GM23338 (cell line): ENCODE measurements at regions not wholly inside any gene's neighbourhood (a gene's known extent, or its start where the extent isn't known, plus 50 kb on each side); places are given as distances from the start of the nearest gene placed in this dataset.

Experiments
- ATAC-seq: fragments of 200-7000 bp; cut with Tn5 transposase; 3 replicates; pipeline ENCODE4 v1.9.1; 2020
- DNase-seq: peaks from one replicate; pipeline ENCODE4 v3.0.0-alpha.2; 2015; ENCODE audit warnings: low spot score
- H2AFZ ChIP-seq: fragments of 200-600 bp; sonication (generic); 2 replicates; pipeline ENCODE4 v1.8.0; 2016; ENCODE audit warnings: antibody characterized with exemption, mild to moderate bottlenecking, moderate library complexity
- H3F3A ChIP-seq: fragments of 200-600 bp; sonication (generic); replicated peaks from 2 replicates; pipeline ENCODE4 v1.8.0; 2017; ENCODE audit warnings: antibody characterized with exemption, mixed run types, low read depth
- H3K27ac ChIP-seq: fragments of 200-600 bp; sonication (generic); 2 replicates; pipeline ENCODE4 v1.6.1; 2016; ENCODE audit warnings: low read depth
- H3K27me3 ChIP-seq: fragments of 200-600 bp; sonication (generic); 2 replicates; pipeline ENCODE4 v1.8.0; 2016; ENCODE audit warnings: mild to moderate bottlenecking, mixed run types, moderate library complexity; ENCODE audit not compliant: insufficient read depth
- H3K36me3 ChIP-seq: fragments of 200-600 bp; sonication (generic); 2 replicates; pipeline ENCODE4 v1.8.0; 2016; ENCODE audit warnings: mild to moderate bottlenecking; ENCODE audit not compliant: insufficient read depth
- H3K4me1 ChIP-seq: fragments of 200-600 bp; sonication (generic); 2 replicates; pipeline ENCODE4 v1.8.0; 2016; ENCODE audit warnings: mild to moderate bottlenecking, moderate library complexity; ENCODE audit not compliant: insufficient read depth
- H3K4me2 ChIP-seq: fragments of 200-600 bp; sonication (generic); 2 replicates; pipeline ENCODE4 v1.7.1; 2017; ENCODE audit warnings: mixed run types
- H3K4me3 ChIP-seq: fragments of 200-600 bp; sonication (generic); 2 replicates; pipeline ENCODE4 v1.6.1; 2016; ENCODE audit warnings: mixed run types
- H3K79me2 ChIP-seq: fragments of 200-600 bp; sonication (generic); replicated peaks from 2 replicates; pipeline ENCODE4 v1.8.0; 2017; ENCODE audit warnings: mild to moderate bottlenecking; ENCODE audit not compliant: insufficient read depth
- H3K9me2 ChIP-seq: fragments of 200-600 bp; sonication (generic); 2 replicates; pipeline ENCODE4 v1.8.0; 2017; ENCODE audit not compliant: insufficient read depth
- H4K20me1 ChIP-seq: fragments of 200-600 bp; sonication (generic); replicated peaks from 2 replicates; pipeline ENCODE4 v1.8.0; 2017; ENCODE audit warnings: mild to moderate bottlenecking; ENCODE audit not compliant: insufficient read depth
- H3K27ac Mint-ChIP-seq: 2 replicates; pipeline ENCODE4 v1.8.0; 2020; ENCODE audit warnings: inconsistent platforms, mild to moderate bottlenecking, moderate library complexity, mixed read lengths
- H3K27me3 Mint-ChIP-seq: 3 replicates; pipeline ENCODE4 v1.8.0; 2022; ENCODE audit warnings: low read depth, mild to moderate bottlenecking, moderate library complexity, mixed read lengths, inconsistent platforms; ENCODE audit not compliant: insufficient read depth, poor library complexity
- H3K36me3 Mint-ChIP-seq: 3 replicates; pipeline ENCODE4 v1.8.0; 2021; ENCODE audit warnings: low read depth, mild to moderate bottlenecking, inconsistent platforms, moderate library complexity, mixed read lengths
- H3K4me1 Mint-ChIP-seq: 3 replicates; pipeline ENCODE4 v1.8.0; 2020; ENCODE audit warnings: mild to moderate bottlenecking, inconsistent platforms, mixed read lengths
- H3K4me3 Mint-ChIP-seq: 3 replicates; pipeline ENCODE4 v1.8.0; 2021; ENCODE audit warnings: moderate library complexity, mild to moderate bottlenecking, inconsistent platforms, mixed read lengths
- H3K9me3 Mint-ChIP-seq: 3 replicates; pipeline ENCODE4 v1.8.0; 2020; ENCODE audit warnings: moderate library complexity, mild to moderate bottlenecking, inconsistent platforms, mixed read lengths
- CREB1 ChIP-seq: fragments of 250-450 bp; sonication (Bioruptor Pico); IDR thresholded peaks from 2 replicates; pipeline ENCODE4 v1.5.0; 2020; ENCODE audit warnings: low read depth, mild to moderate bottlenecking, moderate library complexity
- EZH2 ChIP-seq: fragments of 200-600 bp; sonication (generic); IDR thresholded peaks from one replicate; pipeline ENCODE4 v1.8.0; 2017; ENCODE audit warnings: antibody characterized with exemption, mild to moderate bottlenecking, low read depth; ENCODE audit not compliant: unreplicated experiment
- EZH2phosphoT487 ChIP-seq: fragments of 200-600 bp; sonication (generic); IDR thresholded peaks from one replicate; pipeline ENCODE4 v1.8.1; 2018; ENCODE audit warnings: antibody characterized with exemption; ENCODE audit not compliant: unreplicated experiment
- JUNB ChIP-seq: IDR thresholded peaks from one replicate; pipeline ENCODE4 v1.6.1; 2016; ENCODE audit warnings: antibody characterized with exemption; ENCODE audit not compliant: unreplicated experiment
- NANOG ChIP-seq: IDR thresholded peaks from 2 replicates; pipeline ENCODE4 v1.6.1; 2016; ENCODE audit warnings: antibody characterized with exemption, borderline replicate concordance
- POLR2AphosphoS5 ChIP-seq: IDR thresholded peaks from 2 replicates; pipeline ENCODE4 v1.6.1; 2016; ENCODE audit warnings: antibody characterized with exemption, low read depth
- STAT1 ChIP-seq: IDR thresholded peaks from one replicate; pipeline ENCODE4 v1.6.1; 2016; ENCODE audit warnings: antibody characterized with exemption; ENCODE audit not compliant: unreplicated experiment
- ZNF114 ChIP-seq: fragments of 250-450 bp; sonication (Bioruptor Pico); IDR thresholded peaks from 2 replicates; pipeline ENCODE4 v1.5.0; 2020; ENCODE audit warnings: mild to moderate bottlenecking, moderate library complexity
- ZNF331 ChIP-seq: fragments of 250-450 bp; sonication (Bioruptor Pico); IDR thresholded peaks from 2 replicates; pipeline ENCODE4 v1.5.0; 2020; ENCODE audit warnings: low read depth, mild to moderate bottlenecking, moderate library complexity
- TF ChIP-seq, protein P1 (sequence below): IDR thresholded peaks from 2 replicates; pipeline ENCODE4 v1.6.1; 2016; ENCODE audit warnings: antibody characterized with exemption
- TF ChIP-seq, protein P2 (sequence below), 2 experiments: fragments of 200-600 bp in 1 of 2; sonication (generic) in 1 of 2; conservative IDR thresholded peaks; 2 replicates each; pipeline versions ENCODE4 v1.5.1 to v1.6.1; 2016 to 2017; ENCODE audit warnings: antibody characterized with exemption in 2 of 2, low read depth in 2 of 2, mild to moderate bottlenecking in 2 of 2, moderate library complexity in 1 of 2
- TF ChIP-seq, protein P3 (sequence below): fragments of 250-450 bp; sonication (Bioruptor Pico); IDR thresholded peaks from 2 replicates; pipeline ENCODE4 v1.5.0; 2020; ENCODE audit warnings: mild to moderate bottlenecking, moderate library complexity

- H3K4me3 ChIP-seq = no peak overlapping the region
- Mint-ChIP-seq H3K4me3 (no peak overlapping the region), H3K36me3 (no peaks in the 10 kb centered on the region), H3K27ac (no peak overlapping the region), H3K9me3 (no peaks in the 10 kb centered on the region), H3K27me3 (peaks cover 2% of the 10 kb centered on the region), H3K4me1 (no peaks in the 10 kb centered on the region)
- TF ChIP-seq POLR2AphosphoS5 = no peak
- no peak for TF ChIP-seq ZNF114 (CRISPR knock-in tag)
- TF ChIP-seq CREB1 (CRISPR knock-in tag) = no peak
- H2AFZ ChIP-seq = no peak overlapping the region
- H3K36me3 ChIP-seq = no peaks in the 10 kb centered on the region
- ATAC-seq (no peak), DNase-seq (no peak)
- H3K9me2 ChIP-seq = peaks cover 12% of the 10 kb centered on the region; the same call in 1 of the 2 replicates
- no peaks in the 10 kb centered on the region for H3K79me2 ChIP-seq
- no peaks in the 10 kb centered on the region for H3F3A ChIP-seq
- H3K4me2 ChIP-seq = no peak overlapping the region
- H4K20me1 ChIP-seq = no peaks in the 10 kb centered on the region
- no peak overlapping the region for H3K27ac ChIP-seq
- no peaks in the 10 kb centered on the region for H3K27me3 ChIP-seq
- no peaks in the 10 kb centered on the region for H3K4me1 ChIP-seq
Measured at GRCh38 chr5:35324201-35324600, 93.9 kb upstream of the PRLR start.

DNA sequence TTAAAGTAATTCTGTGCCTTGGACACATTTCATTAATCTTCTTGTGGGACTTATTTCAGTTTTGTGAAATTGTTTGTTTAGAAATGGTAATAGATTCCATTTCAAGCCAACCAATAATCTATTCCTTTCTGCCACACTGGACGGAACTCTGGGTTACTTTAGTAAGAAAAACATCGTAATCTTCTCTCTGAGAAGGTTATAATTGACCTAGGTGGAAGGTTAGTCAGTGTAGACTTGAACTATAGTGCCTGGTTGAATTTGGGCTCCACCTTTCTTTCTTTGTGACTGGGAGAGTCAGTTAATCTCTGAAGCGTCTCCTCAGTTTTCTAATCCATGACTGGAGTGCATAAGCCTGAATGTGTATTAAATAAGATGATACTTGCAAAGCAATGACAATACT is 89.7 kb upstream of the PRLR start:
- no peak overlapping the region for H3K27ac Mint-ChIP-seq
- TF ChIP-seq, protein P1, sequence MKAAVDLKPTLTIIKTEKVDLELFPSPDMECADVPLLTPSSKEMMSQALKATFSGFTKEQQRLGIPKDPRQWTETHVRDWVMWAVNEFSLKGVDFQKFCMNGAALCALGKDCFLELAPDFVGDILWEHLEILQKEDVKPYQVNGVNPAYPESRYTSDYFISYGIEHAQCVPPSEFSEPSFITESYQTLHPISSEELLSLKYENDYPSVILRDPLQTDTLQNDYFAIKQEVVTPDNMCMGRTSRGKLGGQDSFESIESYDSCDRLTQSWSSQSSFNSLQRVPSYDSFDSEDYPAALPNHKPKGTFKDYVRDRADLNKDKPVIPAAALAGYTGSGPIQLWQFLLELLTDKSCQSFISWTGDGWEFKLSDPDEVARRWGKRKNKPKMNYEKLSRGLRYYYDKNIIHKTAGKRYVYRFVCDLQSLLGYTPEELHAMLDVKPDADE = no peak
- TF ChIP-seq CREB1 (CRISPR knock-in tag) (no peak), ZNF331 (CRISPR knock-in tag) (no peak), ZNF114 (CRISPR knock-in tag) (no peak), EZH2phosphoT487 (no peak), STAT1 (no peak), NANOG (no peak), POLR2AphosphoS5 (no peak), JUNB (no peak), EZH2 (no peak)
- TF ChIP-seq, protein P2, sequence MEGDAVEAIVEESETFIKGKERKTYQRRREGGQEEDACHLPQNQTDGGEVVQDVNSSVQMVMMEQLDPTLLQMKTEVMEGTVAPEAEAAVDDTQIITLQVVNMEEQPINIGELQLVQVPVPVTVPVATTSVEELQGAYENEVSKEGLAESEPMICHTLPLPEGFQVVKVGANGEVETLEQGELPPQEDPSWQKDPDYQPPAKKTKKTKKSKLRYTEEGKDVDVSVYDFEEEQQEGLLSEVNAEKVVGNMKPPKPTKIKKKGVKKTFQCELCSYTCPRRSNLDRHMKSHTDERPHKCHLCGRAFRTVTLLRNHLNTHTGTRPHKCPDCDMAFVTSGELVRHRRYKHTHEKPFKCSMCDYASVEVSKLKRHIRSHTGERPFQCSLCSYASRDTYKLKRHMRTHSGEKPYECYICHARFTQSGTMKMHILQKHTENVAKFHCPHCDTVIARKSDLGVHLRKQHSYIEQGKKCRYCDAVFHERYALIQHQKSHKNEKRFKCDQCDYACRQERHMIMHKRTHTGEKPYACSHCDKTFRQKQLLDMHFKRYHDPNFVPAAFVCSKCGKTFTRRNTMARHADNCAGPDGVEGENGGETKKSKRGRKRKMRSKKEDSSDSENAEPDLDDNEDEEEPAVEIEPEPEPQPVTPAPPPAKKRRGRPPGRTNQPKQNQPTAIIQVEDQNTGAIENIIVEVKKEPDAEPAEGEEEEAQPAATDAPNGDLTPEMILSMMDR (conservative IDR thresholded peaks at IDR 0.05; ENCODE audit: low read depth in 2 of 2) = no peak
- TF ChIP-seq, protein P3, sequence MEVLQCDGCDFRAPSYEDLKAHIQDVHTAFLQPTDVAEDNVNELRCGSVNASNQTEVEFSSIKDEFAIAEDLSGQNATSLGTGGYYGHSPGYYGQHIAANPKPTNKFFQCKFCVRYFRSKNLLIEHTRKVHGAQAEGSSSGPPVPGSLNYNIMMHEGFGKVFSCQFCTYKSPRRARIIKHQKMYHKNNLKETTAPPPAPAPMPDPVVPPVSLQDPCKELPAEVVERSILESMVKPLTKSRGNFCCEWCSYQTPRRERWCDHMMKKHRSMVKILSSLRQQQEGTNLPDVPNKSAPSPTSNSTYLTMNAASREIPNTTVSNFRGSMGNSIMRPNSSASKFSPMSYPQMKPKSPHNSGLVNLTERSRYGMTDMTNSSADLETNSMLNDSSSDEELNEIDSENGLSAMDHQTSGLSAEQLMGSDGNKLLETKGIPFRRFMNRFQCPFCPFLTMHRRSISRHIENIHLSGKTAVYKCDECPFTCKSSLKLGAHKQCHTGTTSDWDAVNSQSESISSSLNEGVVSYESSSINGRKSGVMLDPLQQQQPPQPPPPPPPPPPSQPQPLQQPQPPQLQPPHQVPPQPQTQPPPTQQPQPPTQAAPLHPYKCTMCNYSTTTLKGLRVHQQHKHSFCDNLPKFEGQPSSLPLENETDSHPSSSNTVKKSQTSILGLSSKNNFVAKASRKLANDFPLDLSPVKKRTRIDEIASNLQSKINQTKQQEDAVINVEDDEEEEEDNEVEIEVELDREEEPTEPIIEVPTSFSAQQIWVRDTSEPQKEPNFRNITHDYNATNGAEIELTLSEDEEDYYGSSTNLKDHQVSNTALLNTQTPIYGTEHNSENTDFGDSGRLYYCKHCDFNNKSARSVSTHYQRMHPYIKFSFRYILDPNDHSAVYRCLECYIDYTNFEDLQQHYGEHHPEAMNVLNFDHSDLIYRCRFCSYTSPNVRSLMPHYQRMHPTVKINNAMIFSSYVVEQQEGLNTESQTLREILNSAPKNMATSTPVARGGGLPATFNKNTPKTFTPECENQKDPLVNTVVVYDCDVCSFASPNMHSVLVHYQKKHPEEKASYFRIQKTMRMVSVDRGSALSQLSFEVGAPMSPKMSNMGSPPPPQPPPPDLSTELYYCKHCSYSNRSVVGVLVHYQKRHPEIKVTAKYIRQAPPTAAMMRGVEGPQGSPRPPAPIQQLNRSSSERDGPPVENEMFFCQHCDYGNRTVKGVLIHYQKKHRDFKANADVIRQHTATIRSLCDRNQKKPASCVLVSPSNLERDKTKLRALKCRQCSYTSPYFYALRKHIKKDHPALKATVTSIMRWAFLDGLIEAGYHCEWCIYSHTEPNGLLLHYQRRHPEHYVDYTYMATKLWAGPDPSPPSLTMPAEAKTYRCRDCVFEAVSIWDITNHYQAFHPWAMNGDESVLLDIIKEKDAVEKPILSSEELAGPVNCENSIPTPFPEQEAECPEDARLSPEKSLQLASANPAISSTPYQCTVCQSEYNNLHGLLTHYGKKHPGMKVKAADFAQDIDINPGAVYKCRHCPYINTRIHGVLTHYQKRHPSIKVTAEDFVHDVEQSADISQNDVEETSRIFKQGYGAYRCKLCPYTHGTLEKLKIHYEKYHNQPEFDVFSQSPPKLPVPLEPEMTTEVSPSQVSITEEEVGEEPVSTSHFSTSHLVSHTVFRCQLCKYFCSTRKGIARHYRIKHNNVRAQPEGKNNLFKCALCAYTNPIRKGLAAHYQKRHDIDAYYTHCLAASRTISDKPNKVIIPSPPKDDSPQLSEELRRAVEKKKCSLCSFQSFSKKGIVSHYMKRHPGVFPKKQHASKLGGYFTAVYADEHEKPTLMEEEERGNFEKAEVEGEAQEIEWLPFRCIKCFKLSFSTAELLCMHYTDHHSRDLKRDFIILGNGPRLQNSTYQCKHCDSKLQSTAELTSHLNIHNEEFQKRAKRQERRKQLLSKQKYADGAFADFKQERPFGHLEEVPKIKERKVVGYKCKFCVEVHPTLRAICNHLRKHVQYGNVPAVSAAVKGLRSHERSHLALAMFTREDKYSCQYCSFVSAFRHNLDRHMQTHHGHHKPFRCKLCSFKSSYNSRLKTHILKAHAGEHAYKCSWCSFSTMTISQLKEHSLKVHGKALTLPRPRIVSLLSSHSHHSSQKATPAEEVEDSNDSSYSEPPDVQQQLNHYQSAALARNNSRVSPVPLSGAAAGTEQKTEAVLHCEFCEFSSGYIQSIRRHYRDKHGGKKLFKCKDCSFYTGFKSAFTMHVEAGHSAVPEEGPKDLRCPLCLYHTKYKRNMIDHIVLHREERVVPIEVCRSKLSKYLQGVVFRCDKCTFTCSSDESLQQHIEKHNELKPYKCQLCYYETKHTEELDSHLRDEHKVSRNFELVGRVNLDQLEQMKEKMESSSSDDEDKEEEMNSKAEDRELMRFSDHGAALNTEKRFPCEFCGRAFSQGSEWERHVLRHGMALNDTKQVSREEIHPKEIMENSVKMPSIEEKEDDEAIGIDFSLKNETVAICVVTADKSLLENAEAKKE = no peak

More for the DNA sequence above, 89.7 kb upstream of the PRLR start:
- Histone ChIP-seq H3K4me2 (no peak overlapping the region), H3K36me3 (no peaks in the 10 kb centered on the region), H3K4me1 (no peaks in the 10 kb centered on the region), H3K27ac (no peak overlapping the region), H4K20me1 (no peaks in the 10 kb centered on the region), H2AFZ (no peak overlapping the region; the same call in 1 of the 2 replicates), H3K27me3 (no peaks in the 10 kb centered on the region), H3F3A (no peaks in the 10 kb centered on the region), H3K4me3 (no peak overlapping the region), H3K9me2 (peaks cover 13% of the 10 kb centered on the region), H3K79me2 (no peaks in the 10 kb centered on the region)
- ATAC-seq = no peak
- H3K4me3 Mint-ChIP-seq = no peak overlapping the region
- peaks cover 2% of the 10 kb centered on the region for H3K27me3 Mint-ChIP-seq
- DNase-seq = no peak
- no peaks in the 10 kb centered on the region for H3K36me3 Mint-ChIP-seq
- H3K4me1 Mint-ChIP-seq = no peaks in the 10 kb centered on the region
- H3K9me3 Mint-ChIP-seq = no peaks in the 10 kb centered on the region
